GM12875 (cell line): ENCODE measurements at regions not wholly inside any gene's neighbourhood (a gene's known extent, or its start where the extent isn't known, plus 50 kb on each side); places are given as distances from the start of the nearest gene placed in this dataset.

Source experiments
- H3K4me3 ChIP-seq: one replicate; pipeline ENCODE4 v1.5.1; 2011; ENCODE audit warnings: low read depth, low read length, control low read depth
- CTCF ChIP-seq: IDR thresholded peaks from 2 replicates; pipeline ENCODE4 v1.5.1; 2011; ENCODE audit warnings: low read depth, mild to moderate bottlenecking, control low read depth, inconsistent platforms, low read length, moderate library complexity, borderline replicate concordance; ENCODE audit not compliant: insufficient read depth

- no peak overlapping the region for H3K4me3 ChIP-seq
- no peak for TF ChIP-seq CTCF
These were observed 147.9 kb upstream of the MYL2 start for GRCh38 chr12:111068290-111068689.

- TF ChIP-seq CTCF: no peak
- H3K4me3 ChIP-seq: no peak overlapping the region
These were observed 147.1 kb upstream of the MYL2 start for GRCh38 chr12:111067498-111067897.

- TF ChIP-seq CTCF: no peak
These were observed 146.5 kb upstream of the MYL2 start for GRCh38 chr12:111066744-111067437.

GRCh38 chr12:111064982-111065381, 144.6 kb upstream of the MYL2 start:
- no peak overlapping the region for H3K4me3 ChIP-seq
- no peak for TF ChIP-seq CTCF

More at GRCh38 chr12:111066744-111067437, 146.5 kb upstream of the MYL2 start:
- H3K4me3 ChIP-seq: no peak overlapping the region

- H3K4me3 ChIP-seq: no peak overlapping the region
- no peak for TF ChIP-seq CTCF
These were observed 143.8 kb upstream of the MYL2 start for GRCh38 chr12:111064154-111064553.

- TF ChIP-seq CTCF: no peak
- H3K4me3 ChIP-seq: no peak overlapping the region
These were observed 143.1 kb upstream of the MYL2 start for GRCh38 chr12:111063295-111064026.
